Spleen (tissue), 7 donors: ENCODE measurements at regions not wholly inside any gene's neighbourhood (a gene's known extent, or its start where the extent isn't known, plus 50 kb on each side); places are given as distances from the start of the nearest gene placed in this dataset.

Source experiments
- POLR2A ChIP-seq, 3 donors: fragments of 450-650 bp; IDR thresholded peaks; one replicate each; pipeline ENCODE4 v1.5.1; 2017; ENCODE audit warnings: antibody characterized with exemption in 3 of 3, mild to moderate bottlenecking in 1 of 3
- POLR2AphosphoS5 ChIP-seq, 3 donors: sonication (generic); formaldehyde crosslinking; IDR thresholded peaks; one replicate each; pipeline ENCODE4 v1.5.1; 2017; ENCODE audit warnings: antibody characterized with exemption in 3 of 3
- TF ChIP-seq, protein P1 (sequence below), 11 experiments: fragments of 200-600 bp in 7 of 11; fragments of 450-650 bp in 4 of 11; sonication (generic) in 4 of 11; IDR thresholded peaks in 8 of 11; conservative IDR thresholded peaks in 3 of 11; 1 replicate in 7 of 11; 2 replicates in 4 of 11; pipeline versions ENCODE4 v1.4.0 to v1.8.0; 2016 to 2021; ENCODE audit warnings: antibody characterized with exemption in 11 of 11, inconsistent platforms in 4 of 11, mild to moderate bottlenecking in 1 of 11
- donor health status: DM: no; HTN: no; CAD: no; lungs with moderate emphysema.
- donor health status: DM: no; HTN: no; CAD: no.
- donor health status: DM: no; HTN: no; CAD: no.

DNA sequence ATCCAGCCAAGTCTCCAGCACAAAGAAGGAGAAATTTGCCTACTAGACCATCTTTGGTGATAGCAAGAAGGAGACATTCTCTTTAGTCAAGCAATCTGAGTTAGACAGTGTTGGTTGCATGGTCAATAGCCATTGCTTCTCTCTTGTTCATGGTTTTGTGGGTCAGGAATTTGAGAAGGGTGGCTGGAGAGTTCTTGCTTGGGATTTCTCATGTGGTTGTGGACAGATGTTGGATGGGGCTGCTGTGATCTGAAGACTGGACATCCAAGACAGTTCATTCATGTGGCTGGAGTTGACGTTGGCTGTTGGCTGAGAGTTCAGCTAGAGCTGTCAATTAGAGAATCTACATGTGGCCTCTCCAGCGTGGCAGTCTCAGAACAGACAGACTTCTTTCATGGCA lies 322.3 kb upstream of the PRDM1 start:
- TF ChIP-seq, protein P1, sequence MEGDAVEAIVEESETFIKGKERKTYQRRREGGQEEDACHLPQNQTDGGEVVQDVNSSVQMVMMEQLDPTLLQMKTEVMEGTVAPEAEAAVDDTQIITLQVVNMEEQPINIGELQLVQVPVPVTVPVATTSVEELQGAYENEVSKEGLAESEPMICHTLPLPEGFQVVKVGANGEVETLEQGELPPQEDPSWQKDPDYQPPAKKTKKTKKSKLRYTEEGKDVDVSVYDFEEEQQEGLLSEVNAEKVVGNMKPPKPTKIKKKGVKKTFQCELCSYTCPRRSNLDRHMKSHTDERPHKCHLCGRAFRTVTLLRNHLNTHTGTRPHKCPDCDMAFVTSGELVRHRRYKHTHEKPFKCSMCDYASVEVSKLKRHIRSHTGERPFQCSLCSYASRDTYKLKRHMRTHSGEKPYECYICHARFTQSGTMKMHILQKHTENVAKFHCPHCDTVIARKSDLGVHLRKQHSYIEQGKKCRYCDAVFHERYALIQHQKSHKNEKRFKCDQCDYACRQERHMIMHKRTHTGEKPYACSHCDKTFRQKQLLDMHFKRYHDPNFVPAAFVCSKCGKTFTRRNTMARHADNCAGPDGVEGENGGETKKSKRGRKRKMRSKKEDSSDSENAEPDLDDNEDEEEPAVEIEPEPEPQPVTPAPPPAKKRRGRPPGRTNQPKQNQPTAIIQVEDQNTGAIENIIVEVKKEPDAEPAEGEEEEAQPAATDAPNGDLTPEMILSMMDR (IDR thresholded peaks at IDR 0.05 in 8 of 11, conservative IDR thresholded peaks at IDR 0.05 in 3 of 11), result no peak
- TF ChIP-seq POLR2A (IDR thresholded peaks at IDR 0.05) (no peak), POLR2AphosphoS5 (IDR thresholded peaks at IDR 0.05) (no peak)
